ENCODE measurements at regions not wholly inside any gene's neighbourhood (a gene's known extent, or its start where the extent isn't known, plus 50 kb on each side); places are given as distances from the start of the nearest gene placed in this dataset.
"Not testable (repeated sequence)": the region's sequence is repeated elsewhere in the genome, so short reads cannot be mapped to it uniquely, and the experiment has no call there.

DNA sequence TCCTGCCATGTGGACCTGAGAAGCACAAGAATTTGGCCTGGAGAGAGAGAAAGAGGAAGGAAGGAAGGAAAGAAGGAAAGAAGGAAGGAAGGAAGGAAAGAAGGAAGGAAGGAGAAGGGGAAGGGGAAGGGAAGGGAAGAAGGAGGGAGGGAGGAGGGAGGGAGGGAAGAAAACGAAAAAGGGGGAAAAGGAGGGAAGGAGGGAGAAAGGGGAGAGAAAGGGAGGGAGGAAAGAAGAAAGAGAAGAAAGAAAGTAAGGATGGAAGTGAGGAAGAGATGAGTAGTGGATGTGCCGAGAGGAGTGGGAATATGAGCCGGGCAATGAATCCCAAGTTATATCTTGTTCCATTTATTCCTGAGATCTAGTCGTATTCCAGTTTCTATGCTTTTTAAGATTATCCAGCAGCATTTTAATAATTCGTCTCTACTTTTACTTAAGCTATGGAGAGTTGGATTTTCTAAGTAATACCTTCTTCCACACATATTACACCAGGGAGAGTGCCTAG lies 247.8 kb downstream of the TDRD15 start:
- TF ChIP-seq EZH2phosphoT487 (IDR thresholded peaks at IDR 0.05; ENCODE audit: low read depth) = no peak
- TF ChIP-seq, protein P1, sequence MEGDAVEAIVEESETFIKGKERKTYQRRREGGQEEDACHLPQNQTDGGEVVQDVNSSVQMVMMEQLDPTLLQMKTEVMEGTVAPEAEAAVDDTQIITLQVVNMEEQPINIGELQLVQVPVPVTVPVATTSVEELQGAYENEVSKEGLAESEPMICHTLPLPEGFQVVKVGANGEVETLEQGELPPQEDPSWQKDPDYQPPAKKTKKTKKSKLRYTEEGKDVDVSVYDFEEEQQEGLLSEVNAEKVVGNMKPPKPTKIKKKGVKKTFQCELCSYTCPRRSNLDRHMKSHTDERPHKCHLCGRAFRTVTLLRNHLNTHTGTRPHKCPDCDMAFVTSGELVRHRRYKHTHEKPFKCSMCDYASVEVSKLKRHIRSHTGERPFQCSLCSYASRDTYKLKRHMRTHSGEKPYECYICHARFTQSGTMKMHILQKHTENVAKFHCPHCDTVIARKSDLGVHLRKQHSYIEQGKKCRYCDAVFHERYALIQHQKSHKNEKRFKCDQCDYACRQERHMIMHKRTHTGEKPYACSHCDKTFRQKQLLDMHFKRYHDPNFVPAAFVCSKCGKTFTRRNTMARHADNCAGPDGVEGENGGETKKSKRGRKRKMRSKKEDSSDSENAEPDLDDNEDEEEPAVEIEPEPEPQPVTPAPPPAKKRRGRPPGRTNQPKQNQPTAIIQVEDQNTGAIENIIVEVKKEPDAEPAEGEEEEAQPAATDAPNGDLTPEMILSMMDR (IDR thresholded peaks at IDR 0.05; ENCODE audit: low read depth, low read length) = no peak
- H3K27me3 ChIP-seq (ENCODE audit: low read depth, low read length) = no peaks in the 10 kb centered on the region
- H3K9ac ChIP-seq (ENCODE audit: low read length) = no peak overlapping the region
- H2AFZ ChIP-seq (ENCODE audit: low read depth, low read length) = no peak overlapping the region
- H3K36me3 ChIP-seq (replicated peaks; ENCODE audit: low read depth, low read length) = no peaks in the 10 kb centered on the region
- H4K20me1 ChIP-seq (ENCODE audit: insufficient read depth, low read length) = no peaks in the 10 kb centered on the region
- no peak overlapping the region for H3K27ac ChIP-seq (ENCODE audit: low read length)
- no peaks in the 10 kb centered on the region for H3K4me1 ChIP-seq (ENCODE audit: low read length)
- no peaks in the 10 kb centered on the region for H3K9me3 ChIP-seq (ENCODE audit: insufficient read depth, low read length)
- H3K4me2 ChIP-seq (ENCODE audit: low read length) = no peak overlapping the region
- H3K4me3 ChIP-seq (ENCODE audit: low read length) = no peak overlapping the region
- no peaks in the 10 kb centered on the region for H3K79me2 ChIP-seq (ENCODE audit: low read length)

DNA sequence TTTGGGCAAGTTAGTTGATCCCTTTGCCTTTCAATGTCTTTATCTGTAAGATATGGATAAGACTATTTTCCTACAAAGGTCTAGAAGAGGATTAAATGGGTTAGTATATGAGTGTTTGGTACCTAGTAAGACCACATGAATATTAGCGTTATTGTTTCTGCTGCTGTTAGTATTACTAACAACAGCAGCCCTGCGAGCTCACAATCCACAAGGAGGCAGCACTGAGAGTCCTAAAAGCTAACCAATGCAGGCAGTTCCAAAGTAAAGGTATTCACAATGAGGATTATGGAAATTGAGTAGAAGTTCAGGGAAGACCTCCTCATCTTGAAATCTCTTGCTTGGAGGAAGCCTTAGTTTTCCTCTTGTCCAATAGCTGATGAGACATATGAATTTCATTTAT lies 248.9 kb downstream of the TDRD15 start:
- no peak for TF ChIP-seq EZH2phosphoT487 (IDR thresholded peaks at IDR 0.05; ENCODE audit: low read depth)
- TF ChIP-seq, protein P1 (IDR thresholded peaks at IDR 0.05; ENCODE audit: low read depth, low read length) = peak; percentile 48
- Histone ChIP-seq H3K79me2 (ENCODE audit: low read length) (no peaks in the 10 kb centered on the region), H3K9ac (ENCODE audit: low read length) (no peak overlapping the region), H3K4me2 (ENCODE audit: low read length) (no peak overlapping the region), H4K20me1 (ENCODE audit: insufficient read depth, low read length) (no peaks in the 10 kb centered on the region), H3K36me3 (replicated peaks; ENCODE audit: low read depth, low read length) (no peaks in the 10 kb centered on the region), H3K4me3 (ENCODE audit: low read length) (no peak overlapping the region), H3K4me1 (ENCODE audit: low read length) (no peaks in the 10 kb centered on the region), H3K9me3 (ENCODE audit: insufficient read depth, low read length) (no peaks in the 10 kb centered on the region), H2AFZ (ENCODE audit: low read depth, low read length) (no peak overlapping the region), H3K27ac (ENCODE audit: low read length) (no peak overlapping the region), H3K27me3 (ENCODE audit: low read depth, low read length) (no peaks in the 10 kb centered on the region)

DNA sequence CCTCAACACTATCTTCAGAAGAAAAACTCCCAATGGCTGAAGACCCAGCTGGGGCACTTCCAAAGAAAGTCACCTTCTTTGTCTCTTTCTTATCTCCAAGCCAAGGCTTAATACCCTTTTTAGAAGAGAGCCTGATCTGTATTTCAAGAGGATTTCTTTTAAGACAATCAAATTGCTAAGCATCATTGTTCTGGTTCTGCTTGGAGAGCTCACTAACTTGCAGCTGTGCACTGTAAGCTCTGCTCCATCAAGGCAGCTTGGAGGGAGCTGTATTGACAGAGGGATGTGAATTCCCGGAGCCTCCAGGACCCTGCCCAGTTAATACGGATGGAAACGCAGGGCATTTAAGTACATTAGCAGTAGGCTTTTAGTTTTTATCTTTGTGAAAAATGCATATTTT lies 253.1 kb downstream of the TDRD15 start:
- no peak overlapping the region for H3K27ac ChIP-seq (ENCODE audit: low read length)
- H3K9me3 ChIP-seq (ENCODE audit: insufficient read depth, low read length) = no peaks in the 10 kb centered on the region
- H3K9ac ChIP-seq (ENCODE audit: low read length) = no peak overlapping the region
- H3K27me3 ChIP-seq (ENCODE audit: low read depth, low read length) = no peaks in the 10 kb centered on the region
- H3K4me1 ChIP-seq (ENCODE audit: low read length) = no peaks in the 10 kb centered on the region
- H4K20me1 ChIP-seq (ENCODE audit: insufficient read depth, low read length) = no peaks in the 10 kb centered on the region
- no peaks in the 10 kb centered on the region for H3K79me2 ChIP-seq (ENCODE audit: low read length)
- H3K36me3 ChIP-seq (replicated peaks; ENCODE audit: low read depth, low read length) = no peaks in the 10 kb centered on the region
- H2AFZ ChIP-seq (ENCODE audit: low read depth, low read length) = no peak overlapping the region
- H3K4me3 ChIP-seq (ENCODE audit: low read length) = no peak overlapping the region
- H3K4me2 ChIP-seq (ENCODE audit: low read length) = no peak overlapping the region
- no peak for TF ChIP-seq EZH2phosphoT487 (IDR thresholded peaks at IDR 0.05; ENCODE audit: low read depth)
- TF ChIP-seq, protein P1 (IDR thresholded peaks at IDR 0.05; ENCODE audit: low read depth, low read length) = no peak

DNA sequence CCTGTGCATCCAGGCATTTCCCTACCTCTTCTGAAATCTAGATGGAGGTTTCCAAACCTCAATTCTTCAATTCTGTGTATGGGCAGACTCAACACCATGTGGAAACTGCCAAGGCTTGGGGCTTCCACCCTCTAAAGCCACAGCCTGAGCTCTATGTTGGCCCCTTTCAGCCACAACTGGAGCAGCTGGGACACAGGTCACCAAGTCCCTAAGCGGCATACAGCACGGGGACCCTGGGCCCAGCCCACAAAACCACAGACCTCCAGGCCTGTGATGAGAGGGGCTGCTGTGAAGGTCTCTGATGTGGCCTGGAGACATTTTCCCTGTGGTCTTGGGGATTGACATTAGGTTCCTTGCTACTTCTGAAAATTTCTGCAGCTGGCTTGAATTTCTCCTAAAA lies 255.4 kb downstream of the TDRD15 start:
- no peaks in the 10 kb centered on the region for H3K27me3 ChIP-seq (ENCODE audit: low read depth, low read length)
- H3K9me3 ChIP-seq (ENCODE audit: insufficient read depth, low read length) = no peaks in the 10 kb centered on the region
- no peaks in the 10 kb centered on the region for H4K20me1 ChIP-seq (ENCODE audit: insufficient read depth, low read length)
- no peak overlapping the region for H3K27ac ChIP-seq (ENCODE audit: low read length)
- H2AFZ ChIP-seq (ENCODE audit: low read depth, low read length) = no peak overlapping the region
- H3K79me2 ChIP-seq (ENCODE audit: low read length) = no peaks in the 10 kb centered on the region
- no peaks in the 10 kb centered on the region for H3K36me3 ChIP-seq (replicated peaks; ENCODE audit: low read depth, low read length)
- no peak overlapping the region for H3K4me2 ChIP-seq (ENCODE audit: low read length)
- H3K9ac ChIP-seq (ENCODE audit: low read length) = no peak overlapping the region
- H3K4me1 ChIP-seq (ENCODE audit: low read length) = no peaks in the 10 kb centered on the region
- no peak overlapping the region for H3K4me3 ChIP-seq (ENCODE audit: low read length)
- TF ChIP-seq, protein P1 (IDR thresholded peaks at IDR 0.05; ENCODE audit: low read depth, low read length) = no peak
- TF ChIP-seq EZH2phosphoT487 (IDR thresholded peaks at IDR 0.05; ENCODE audit: low read depth) = no peak

DNA sequence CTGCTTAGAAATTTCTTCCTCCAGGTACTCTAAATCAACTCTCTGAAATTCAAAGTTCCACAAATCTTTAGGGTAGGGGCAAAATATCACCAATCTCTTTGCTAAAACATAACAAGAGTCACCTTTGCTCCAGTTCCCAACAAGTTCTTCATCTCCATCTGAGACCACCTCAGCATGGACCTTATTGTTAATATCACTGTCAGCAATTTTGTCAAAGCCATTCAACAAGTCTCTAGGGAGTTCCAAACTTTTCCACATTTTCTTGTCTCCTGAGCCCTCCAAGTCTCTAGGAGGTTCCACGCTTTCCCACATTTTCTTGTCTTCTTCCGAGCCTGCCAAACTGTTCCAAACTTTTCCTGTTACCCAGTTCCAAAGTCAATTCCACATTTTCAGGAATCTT lies 255.9 kb downstream of the TDRD15 start:
- H3K27me3 ChIP-seq (ENCODE audit: low read depth, low read length) = not testable (repeated sequence)

More for the DNA sequence above, 255.9 kb downstream of the TDRD15 start:
- not testable (repeated sequence) for H3K79me2 ChIP-seq (ENCODE audit: low read length); H2AFZ ChIP-seq (ENCODE audit: low read depth, low read length); H3K27ac ChIP-seq (ENCODE audit: low read length); H3K36me3 ChIP-seq (replicated peaks; ENCODE audit: low read depth, low read length); H3K4me3 ChIP-seq (ENCODE audit: low read length); H4K20me1 ChIP-seq (ENCODE audit: insufficient read depth, low read length); H3K4me2 ChIP-seq (ENCODE audit: low read length); H3K9me3 ChIP-seq (ENCODE audit: insufficient read depth, low read length); H3K9ac ChIP-seq (ENCODE audit: low read length); H3K4me1 ChIP-seq (ENCODE audit: low read length)
